BLaER1 (cell line): ENCODE measurements at regions not wholly inside any gene's neighbourhood (a gene's known extent, or its start where the extent isn't known, plus 50 kb on each side); places are given as distances from the start of the nearest gene placed in this dataset.

ENCODE experiments used
- H3K27ac ChIP-seq: shearing (Covaris generic); formaldehyde crosslinking; 2 replicates; pipeline ENCODE4 v1.8.1; 2022
- H3K27me3 ChIP-seq: shearing (Covaris generic); formaldehyde crosslinking; 2 replicates; pipeline ENCODE4 v1.8.1; 2022
- H3K36me3 ChIP-seq: shearing (Covaris generic); formaldehyde crosslinking; 2 replicates; pipeline ENCODE4 v1.8.1; 2022
- H3K4me1 ChIP-seq: shearing (Covaris generic); formaldehyde crosslinking; 2 replicates; pipeline ENCODE4 v1.8.1; 2022
- H3K4me2 ChIP-seq: shearing (Covaris generic); formaldehyde crosslinking; 2 replicates; pipeline ENCODE4 v1.8.1; 2022
- H3K4me3 ChIP-seq: shearing (Covaris generic); formaldehyde crosslinking; 2 replicates; pipeline ENCODE4 v1.8.1; 2022
- H3K9ac ChIP-seq: shearing (Covaris generic); formaldehyde crosslinking; 2 replicates; pipeline ENCODE4 v1.8.1; 2022
- H3K9me3 ChIP-seq: shearing (Covaris generic); formaldehyde crosslinking; 2 replicates; pipeline ENCODE4 v1.8.1; 2022
- H4K20me1 ChIP-seq: shearing (Covaris generic); formaldehyde crosslinking; 2 replicates; pipeline ENCODE4 v1.8.1; 2022
- Cebpa-rat ChIP-seq: shearing (Covaris generic); IDR thresholded peaks from 2 replicates; pipeline ENCODE4 v1.8.1; 2022

DNA sequence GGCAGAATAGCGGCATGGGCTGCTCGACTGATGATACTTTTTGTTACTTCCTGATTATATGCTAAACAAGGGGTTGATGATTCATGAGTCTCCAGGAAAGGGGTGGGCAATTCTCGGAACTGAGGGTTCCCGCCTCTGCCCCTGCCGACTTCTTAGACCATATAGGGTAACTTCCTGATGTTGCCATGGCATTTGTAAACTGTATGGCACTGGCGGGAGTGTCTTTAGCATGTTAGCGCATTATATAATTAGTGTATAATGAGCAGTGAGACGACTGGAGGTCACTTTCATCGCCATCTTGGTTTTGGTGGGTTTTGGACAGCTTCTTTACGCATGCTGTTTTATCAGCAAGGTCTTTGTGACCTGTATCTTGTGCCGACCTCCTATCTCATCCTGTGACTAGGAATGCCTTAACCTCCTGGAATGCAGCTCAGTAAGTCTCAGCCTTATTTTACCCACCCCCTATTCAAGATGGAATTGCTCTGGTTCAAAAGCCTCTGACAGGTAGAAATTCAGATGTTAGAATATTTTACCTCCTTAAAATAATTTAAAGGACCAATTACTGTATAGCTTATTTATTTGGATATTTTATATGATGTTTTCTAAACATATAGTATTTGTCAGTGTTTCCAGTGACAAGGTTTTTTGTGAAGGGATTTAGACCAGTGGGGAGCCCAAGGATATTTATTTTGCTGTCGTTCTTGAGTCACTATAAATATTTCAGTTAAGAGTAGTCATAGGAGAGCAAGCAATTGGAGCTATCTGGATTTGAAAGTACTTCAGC lies 90.1 kb upstream of the PIK3CG start:
- Histone ChIP-seq H3K9me3 (no peaks in the 10 kb centered on the region; the same call in 1 of the 2 replicates), H3K4me2 (no peak overlapping the region), H3K36me3 (no peaks in the 10 kb centered on the region), H3K27ac (no peak overlapping the region), H4K20me1 (no peaks in the 10 kb centered on the region), H3K27me3 (no peaks in the 10 kb centered on the region), H3K9ac (no peak overlapping the region), H3K4me1 (no peaks in the 10 kb centered on the region), H3K4me3 (no peak overlapping the region)
- TF ChIP-seq Cebpa-rat: no peak

- Histone ChIP-seq H3K4me2 (no peak overlapping the region), H3K4me1 (no peaks in the 10 kb centered on the region), H3K27me3 (no peaks in the 10 kb centered on the region), H4K20me1 (no peaks in the 10 kb centered on the region), H3K36me3 (no peaks in the 10 kb centered on the region), H3K27ac (no peak overlapping the region), H3K9ac (no peak overlapping the region), H3K9me3 (no peaks in the 10 kb centered on the region; the same call in 1 of the 2 replicates), H3K4me3 (no peak overlapping the region)
- TF ChIP-seq Cebpa-rat: no peak
These were observed 89.5 kb upstream of the PIK3CG start for GRCh38 chr7:106775552-106775936.

DNA sequence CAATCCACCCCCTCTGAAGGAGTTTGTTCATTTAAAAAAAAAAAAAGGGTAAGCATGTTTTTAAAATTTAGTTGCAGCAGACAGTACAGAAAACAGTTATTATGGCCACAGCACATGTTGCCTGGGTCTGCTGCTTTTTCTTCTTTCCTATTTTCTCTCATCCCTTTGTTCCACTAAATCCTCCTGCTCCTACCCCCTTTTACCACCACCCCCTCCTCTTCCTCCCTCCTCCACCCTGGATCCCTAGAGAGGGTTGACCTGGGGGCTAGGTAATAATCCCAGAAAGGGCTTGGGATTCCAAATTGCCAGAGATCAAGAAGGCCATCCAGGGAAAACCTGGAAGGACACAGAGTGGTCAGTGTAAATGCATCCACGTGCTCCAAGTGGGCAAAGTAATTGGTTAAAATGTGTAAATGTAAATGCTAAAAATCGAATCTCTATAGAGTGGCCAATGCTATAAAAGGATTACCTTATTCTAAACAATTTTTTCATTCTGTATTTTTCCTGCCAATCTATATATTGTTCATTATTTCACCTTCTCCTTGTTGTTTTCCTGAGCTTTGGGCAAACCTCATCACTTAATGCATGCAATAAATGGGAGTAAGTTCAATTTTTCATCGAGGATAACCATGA lies 89.0 kb upstream of the PIK3CG start:
- Histone ChIP-seq H4K20me1 (no peaks in the 10 kb centered on the region), H3K4me1 (no peaks in the 10 kb centered on the region), H3K4me2 (no peak overlapping the region), H3K9me3 (no peaks in the 10 kb centered on the region; the same call in 1 of the 2 replicates), H3K4me3 (no peak overlapping the region), H3K9ac (no peak overlapping the region), H3K27ac (no peak overlapping the region), H3K36me3 (no peaks in the 10 kb centered on the region), H3K27me3 (no peaks in the 10 kb centered on the region)
- TF ChIP-seq Cebpa-rat: no peak

- Histone ChIP-seq H3K36me3 (no peaks in the 10 kb centered on the region), H3K27me3 (no peaks in the 10 kb centered on the region), H3K4me3 (no peak overlapping the region), H3K4me1 (no peaks in the 10 kb centered on the region), H3K9me3 (no peaks in the 10 kb centered on the region; the same call in 1 of the 2 replicates), H3K9ac (no peak overlapping the region), H3K27ac (no peak overlapping the region), H4K20me1 (no peaks in the 10 kb centered on the region), H3K4me2 (no peak overlapping the region)
- TF ChIP-seq Cebpa-rat: no peak
These were observed 88.3 kb upstream of the PIK3CG start for GRCh38 chr7:106776618-106777347.

DNA sequence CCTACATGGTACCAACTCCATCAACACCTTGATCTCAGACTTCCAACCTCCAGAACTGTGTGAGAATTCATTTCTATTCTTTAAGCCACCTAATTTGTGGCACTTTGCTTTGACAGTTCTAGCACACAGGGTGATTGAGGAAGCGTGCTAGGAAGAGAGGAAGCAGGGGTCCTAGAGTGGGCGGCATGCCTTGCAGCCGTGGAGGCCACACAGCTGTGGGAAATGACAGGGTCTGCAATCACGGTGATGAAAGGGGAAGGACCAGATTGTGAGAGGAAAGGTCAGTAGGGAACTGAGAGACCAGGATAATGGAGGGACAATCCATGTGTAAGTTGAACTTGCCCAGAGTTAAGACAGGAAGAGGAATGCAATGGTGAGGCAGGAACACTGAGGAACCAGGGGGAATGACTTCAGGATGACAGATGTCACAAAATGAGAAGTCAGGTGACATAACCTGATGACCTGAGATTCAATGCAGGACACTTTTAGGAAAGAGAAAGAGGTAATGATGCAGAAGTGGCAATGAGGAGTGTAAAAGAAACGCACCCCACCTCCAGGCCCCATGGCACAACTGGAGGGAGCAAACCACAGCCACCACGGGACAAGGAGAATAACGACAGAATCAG lies 87.3 kb upstream of the PIK3CG start:
- no peaks in the 10 kb centered on the region for H3K4me1 ChIP-seq
- no peak overlapping the region for H3K4me2 ChIP-seq
- H3K27me3 ChIP-seq: no peaks in the 10 kb centered on the region
- H4K20me1 ChIP-seq: no peaks in the 10 kb centered on the region
- no peak overlapping the region for H3K9ac ChIP-seq
- H3K4me3 ChIP-seq: no peak overlapping the region
- TF ChIP-seq Cebpa-rat: no peak
- no peaks in the 10 kb centered on the region; the same call in 1 of the 2 replicates for H3K9me3 ChIP-seq
- H3K36me3 ChIP-seq: no peaks in the 10 kb centered on the region
- H3K27ac ChIP-seq: no peak overlapping the region

GRCh38 chr7:106778656-106779250 lies 86.3 kb upstream of the PIK3CG start:
- no peak overlapping the region for H3K4me2 ChIP-seq
- H3K36me3 ChIP-seq: no peaks in the 10 kb centered on the region
- no peaks in the 10 kb centered on the region for H4K20me1 ChIP-seq
- H3K9ac ChIP-seq: no peak overlapping the region
- TF ChIP-seq Cebpa-rat: no peak
- no peaks in the 10 kb centered on the region; the same call in 1 of the 2 replicates for H3K9me3 ChIP-seq
- H3K27me3 ChIP-seq: no peaks in the 10 kb centered on the region
- no peak overlapping the region for H3K4me3 ChIP-seq
- H3K27ac ChIP-seq: no peak overlapping the region
- H3K4me1 ChIP-seq: no peaks in the 10 kb centered on the region

GRCh38 chr7:106779877-106780276 lies 85.2 kb upstream of the PIK3CG start:
- no peak for TF ChIP-seq Cebpa-rat
- Histone ChIP-seq H3K9me3 (no peaks in the 10 kb centered on the region; the same call in 1 of the 2 replicates), H3K4me3 (no peak overlapping the region), H3K27ac (no peak overlapping the region), H3K36me3 (no peaks in the 10 kb centered on the region), H3K4me1 (no peaks in the 10 kb centered on the region), H3K9ac (no peak overlapping the region), H4K20me1 (no peaks in the 10 kb centered on the region), H3K4me2 (no peak overlapping the region), H3K27me3 (no peaks in the 10 kb centered on the region)

DNA sequence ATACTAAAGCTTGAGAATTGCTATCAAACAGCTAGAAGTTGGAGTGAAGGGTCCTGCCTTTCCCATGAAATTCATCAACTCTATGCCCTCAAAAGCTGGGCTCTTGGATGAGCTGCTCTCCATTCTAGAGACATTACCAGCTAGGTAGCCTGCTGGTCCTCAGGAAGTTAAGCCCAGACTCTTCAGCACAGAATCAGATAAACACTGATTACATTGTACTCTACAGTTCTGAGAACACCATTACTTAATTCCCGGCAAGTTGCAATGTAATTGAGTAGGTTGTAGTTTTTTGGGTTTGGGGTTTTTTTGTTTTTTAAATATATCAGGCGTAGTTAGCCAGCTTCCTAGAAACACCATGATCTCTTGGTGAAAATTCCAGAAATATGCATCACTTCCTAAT lies 84.1 kb upstream of the PIK3CG start:
- Histone ChIP-seq H3K4me2 (no peak overlapping the region), H3K27ac (no peak overlapping the region), H3K4me3 (no peak overlapping the region), H3K4me1 (no peaks in the 10 kb centered on the region), H4K20me1 (no peaks in the 10 kb centered on the region), H3K9me3 (no peaks in the 10 kb centered on the region), H3K9ac (no peak overlapping the region), H3K27me3 (no peaks in the 10 kb centered on the region), H3K36me3 (no peaks in the 10 kb centered on the region)
- TF ChIP-seq Cebpa-rat: no peak

- Histone ChIP-seq H3K27ac (no peak overlapping the region), H3K4me2 (no peak overlapping the region), H3K36me3 (no peaks in the 10 kb centered on the region), H3K4me3 (no peak overlapping the region), H3K9ac (no peak overlapping the region), H4K20me1 (no peaks in the 10 kb centered on the region), H3K4me1 (no peaks in the 10 kb centered on the region), H3K9me3 (no peaks in the 10 kb centered on the region), H3K27me3 (no peaks in the 10 kb centered on the region)
- TF ChIP-seq Cebpa-rat: no peak
These were observed 83.1 kb upstream of the PIK3CG start for GRCh38 chr7:106781828-106782544.
